ENCODE measurements at regions not wholly inside any gene's neighbourhood (a gene's known extent, or its start where the extent isn't known, plus 50 kb on each side); places are given as distances from the start of the nearest gene placed in this dataset.

DNA sequence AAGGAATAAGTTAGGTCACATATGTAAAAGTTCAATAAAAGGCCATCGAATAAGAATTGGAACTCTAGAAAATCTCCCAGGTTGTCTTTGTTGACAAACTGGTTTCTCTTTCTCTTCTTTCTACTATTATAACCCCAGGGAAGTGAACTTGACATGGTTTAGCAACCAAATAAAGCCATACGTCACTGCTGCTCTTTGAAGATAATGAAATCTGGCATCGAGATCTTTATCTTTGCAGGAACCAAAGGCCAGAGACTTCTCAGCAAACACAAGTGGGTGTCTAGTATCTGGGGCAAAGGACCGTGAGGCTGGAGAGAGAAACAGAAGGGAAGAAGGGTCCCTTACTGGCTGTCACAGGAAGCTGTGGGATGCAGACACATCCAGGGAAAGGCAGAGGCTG lies 286.7 kb upstream of the CDYL start:
- ChIA-PET POLR2A (no interaction called here), CTCF (no interaction called here)
- ATAC-seq (no peak), DNase-seq (no peak)
- TF ChIP-seq, protein P1, sequence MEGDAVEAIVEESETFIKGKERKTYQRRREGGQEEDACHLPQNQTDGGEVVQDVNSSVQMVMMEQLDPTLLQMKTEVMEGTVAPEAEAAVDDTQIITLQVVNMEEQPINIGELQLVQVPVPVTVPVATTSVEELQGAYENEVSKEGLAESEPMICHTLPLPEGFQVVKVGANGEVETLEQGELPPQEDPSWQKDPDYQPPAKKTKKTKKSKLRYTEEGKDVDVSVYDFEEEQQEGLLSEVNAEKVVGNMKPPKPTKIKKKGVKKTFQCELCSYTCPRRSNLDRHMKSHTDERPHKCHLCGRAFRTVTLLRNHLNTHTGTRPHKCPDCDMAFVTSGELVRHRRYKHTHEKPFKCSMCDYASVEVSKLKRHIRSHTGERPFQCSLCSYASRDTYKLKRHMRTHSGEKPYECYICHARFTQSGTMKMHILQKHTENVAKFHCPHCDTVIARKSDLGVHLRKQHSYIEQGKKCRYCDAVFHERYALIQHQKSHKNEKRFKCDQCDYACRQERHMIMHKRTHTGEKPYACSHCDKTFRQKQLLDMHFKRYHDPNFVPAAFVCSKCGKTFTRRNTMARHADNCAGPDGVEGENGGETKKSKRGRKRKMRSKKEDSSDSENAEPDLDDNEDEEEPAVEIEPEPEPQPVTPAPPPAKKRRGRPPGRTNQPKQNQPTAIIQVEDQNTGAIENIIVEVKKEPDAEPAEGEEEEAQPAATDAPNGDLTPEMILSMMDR (IDR thresholded peaks at IDR 0.05): no peak
- no peak overlapping the region for H3K27ac Mint-ChIP-seq
- no peaks in the 10 kb centered on the region for H3K36me3 Mint-ChIP-seq (ENCODE audit: low read depth)
- intact Hi-C loops (cut with micrococcal nuclease): no loop called here
- H3K9me3 Mint-ChIP-seq: peaks cover 7% of the 10 kb centered on the region
- no peak overlapping the region for H3K4me3 Mint-ChIP-seq
- H3K4me1 Mint-ChIP-seq (ENCODE audit: low read depth): no peaks in the 10 kb centered on the region
- peaks cover 1% of the 10 kb centered on the region for H3K27me3 Mint-ChIP-seq

DNA sequence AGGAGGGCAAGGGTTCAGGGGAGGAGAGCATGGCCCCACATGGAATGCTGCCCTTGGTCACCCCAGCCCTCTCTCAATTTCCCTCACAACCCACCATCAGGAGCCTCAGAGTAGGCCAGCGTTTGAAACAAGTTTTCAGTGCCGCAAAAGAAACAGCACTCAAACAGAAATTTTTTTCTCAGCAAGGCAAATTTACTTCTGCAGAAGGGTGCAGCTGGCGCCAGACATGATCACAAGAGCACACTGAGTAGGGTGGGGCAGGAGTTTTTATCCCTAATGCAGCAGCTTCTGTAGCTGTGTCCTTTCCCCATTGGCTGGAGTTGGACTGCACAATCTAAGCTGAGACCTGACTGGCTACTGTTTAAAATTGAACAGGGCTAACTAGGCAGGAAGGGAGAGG lies 287.8 kb upstream of the CDYL start:
- TF ChIP-seq, protein P1 (IDR thresholded peaks at IDR 0.05): no peak
- H3K36me3 Mint-ChIP-seq (ENCODE audit: low read depth): no peaks in the 10 kb centered on the region
- H3K27me3 Mint-ChIP-seq: peaks cover 1% of the 10 kb centered on the region
- H3K4me3 Mint-ChIP-seq: no peak overlapping the region
- intact Hi-C loops (cut with micrococcal nuclease): no loop called here
- ATAC-seq: no peak
- DNase-seq: no peak
- no peaks in the 10 kb centered on the region for H3K4me1 Mint-ChIP-seq (ENCODE audit: low read depth)
- no peak overlapping the region for H3K27ac Mint-ChIP-seq
- H3K9me3 Mint-ChIP-seq: peaks cover 7% of the 10 kb centered on the region
- ChIA-PET POLR2A (no interaction called here), CTCF (no interaction called here)

DNA sequence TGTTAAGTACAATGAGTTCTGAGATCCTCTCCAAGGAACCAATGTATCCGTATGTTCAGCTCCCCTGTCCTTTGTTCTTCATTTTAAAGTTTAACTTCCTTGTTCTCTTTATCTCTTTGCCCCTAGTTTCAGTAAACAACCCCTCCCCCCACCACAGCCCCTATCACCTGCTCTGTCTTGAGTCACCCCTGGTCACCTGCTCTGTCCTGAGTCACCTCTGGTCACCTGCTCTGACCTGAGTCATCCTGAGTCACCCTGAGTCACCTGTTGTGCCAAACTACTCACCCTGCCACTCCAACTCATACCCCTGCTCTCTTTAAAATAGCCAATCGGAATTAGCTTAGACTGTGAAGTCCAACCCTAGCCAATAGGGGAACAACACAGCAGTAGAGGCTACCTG lies 288.7 kb upstream of the CDYL start:
- Mint-ChIP-seq H3K36me3 (ENCODE audit: low read depth) (no peaks in the 10 kb centered on the region), H3K27ac (no peak overlapping the region), H3K4me3 (no peak overlapping the region), H3K27me3 (peaks cover 1% of the 10 kb centered on the region), H3K4me1 (ENCODE audit: low read depth) (no peaks in the 10 kb centered on the region), H3K9me3 (peaks cover 7% of the 10 kb centered on the region)
- ATAC-seq (no peak), DNase-seq (peak; percentile 35)
- intact Hi-C loops (cut with micrococcal nuclease): no loop called here
- ChIA-PET CTCF (no interaction called here), POLR2A (no interaction called here)
- TF ChIP-seq, protein P1 (IDR thresholded peaks at IDR 0.05): no peak

DNA sequence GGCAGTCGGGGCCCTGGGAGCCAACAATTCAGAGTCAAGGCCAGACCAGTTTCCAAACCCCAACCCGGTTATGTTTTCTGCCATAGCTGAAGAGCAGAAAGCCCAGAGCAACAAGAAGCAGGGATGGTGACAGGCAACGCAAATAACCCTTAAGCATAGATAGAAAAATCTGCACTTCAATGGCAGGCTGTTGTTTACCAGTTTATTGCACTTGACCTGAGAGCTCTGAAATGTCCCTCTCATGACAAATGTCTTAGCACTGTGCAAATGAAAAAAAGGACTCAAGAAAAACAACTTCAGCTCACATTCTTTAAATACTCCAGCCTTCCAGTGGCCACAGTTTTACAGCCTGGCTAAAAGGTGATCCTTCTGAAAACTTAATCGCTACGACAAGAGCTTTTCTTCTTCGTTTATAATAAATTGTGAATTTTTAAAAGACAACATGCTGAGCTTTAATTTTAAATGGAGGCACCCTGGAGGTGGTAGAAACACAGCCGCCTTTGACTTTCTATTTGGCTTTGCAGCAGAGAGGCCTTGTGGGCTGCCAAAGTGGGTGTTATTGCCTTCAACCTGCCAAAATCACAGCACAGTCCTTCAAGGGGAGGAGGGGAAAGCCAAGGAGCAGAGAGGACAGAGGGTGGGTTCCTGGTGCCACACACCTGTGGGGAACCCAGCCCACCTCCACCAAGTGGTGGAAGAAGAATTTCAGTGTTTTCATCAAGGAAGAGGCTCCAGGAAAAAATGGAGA lies 289.5 kb upstream of the CDYL start:
- Mint-ChIP-seq H3K27ac (no peak overlapping the region), H3K4me3 (no peak overlapping the region), H3K36me3 (ENCODE audit: low read depth) (no peaks in the 10 kb centered on the region), H3K4me1 (ENCODE audit: low read depth) (no peaks in the 10 kb centered on the region), H3K27me3 (peaks cover 3% of the 10 kb centered on the region), H3K9me3 (peaks cover 7% of the 10 kb centered on the region)
- POLR2A ChIA-PET: no interaction called here
- CTCF ChIA-PET: no interaction called here
- TF ChIP-seq, protein P1 (IDR thresholded peaks at IDR 0.05): no peak
- ATAC-seq (no peak), DNase-seq (no peak)
- intact Hi-C loops (cut with micrococcal nuclease): no loop called here

DNA sequence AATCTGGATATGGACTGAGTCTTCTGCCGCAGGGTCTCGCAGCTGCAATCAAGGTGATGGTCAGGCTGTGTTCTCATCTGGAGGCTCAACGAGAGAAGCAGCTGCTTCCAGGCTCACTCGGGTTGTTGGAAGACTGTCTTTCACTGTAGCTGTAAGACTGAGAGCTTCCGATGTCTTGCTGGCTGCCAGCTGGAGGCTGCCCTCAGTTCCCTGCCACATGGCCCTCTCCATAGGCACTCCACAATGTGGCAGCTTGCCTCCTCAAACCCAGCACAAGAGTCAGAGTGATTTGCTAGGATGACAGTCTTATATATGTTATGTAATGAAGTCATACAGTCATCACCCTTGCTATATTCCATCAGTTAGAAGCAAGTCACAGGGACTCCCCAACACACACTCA lies 290.5 kb upstream of the CDYL start:
- DNase-seq: no peak
- ChIA-PET CTCF (no interaction called here), POLR2A (no interaction called here)
- Mint-ChIP-seq H3K27me3 (peaks cover 9% of the 10 kb centered on the region), H3K27ac (no peak overlapping the region), H3K4me3 (no peak overlapping the region), H3K4me1 (ENCODE audit: low read depth) (no peaks in the 10 kb centered on the region), H3K36me3 (ENCODE audit: low read depth) (no peaks in the 10 kb centered on the region), H3K9me3 (peaks cover 7% of the 10 kb centered on the region)
- ATAC-seq: no peak
- TF ChIP-seq, protein P1 (IDR thresholded peaks at IDR 0.05): no peak
- intact Hi-C loops (cut with micrococcal nuclease): no loop called here

Data from activated CD8-positive, alpha-beta T cell treated with anti-CD3 and anti-CD28 coated beads for 36 hours (primary cell).